Neural progenitor cell (in vitro differentiated cells): ENCODE measurements at regions not wholly inside any gene's neighbourhood (a gene's known extent, or its start where the extent isn't known, plus 50 kb on each side); places are given as distances from the start of the nearest gene placed in this dataset.

Experiments used
- CTCF ChIP-seq: fragments of 200-600 bp; sonication (generic); IDR thresholded peaks from 2 replicates; pipeline ENCODE4 v1.5.1; 2017; ENCODE audit warnings: antibody characterized with exemption, mild to moderate bottlenecking
- EZH2 ChIP-seq: fragments of 200-600 bp; sonication (generic); IDR thresholded peaks from 2 replicates; pipeline ENCODE4 v1.6.1; 2017; ENCODE audit warnings: antibody characterized with exemption, mild to moderate bottlenecking, moderate library complexity

GRCh38 chr2:145399131-145399530, 879.2 kb upstream of the ZEB2 start:
- TF ChIP-seq EZH2 = no peak
- TF ChIP-seq CTCF = no peak
